ENCODE measurements at regions not wholly inside any gene's neighbourhood (a gene's known extent, or its start where the extent isn't known, plus 50 kb on each side); places are given as distances from the start of the nearest gene placed in this dataset.

- H4K5ac ChIP-seq (ENCODE audit: insufficient read length, low read depth, low read length), result no peak overlapping the region
- no peak overlapping the region for H3K23ac ChIP-seq (ENCODE audit: insufficient read length)
- no peaks in the 10 kb centered on the region for H3K79me2 ChIP-seq (ENCODE audit: control insufficient read depth in 1 of 2, insufficient read depth in 2 of 2, low read length in 2 of 2)
- H3K27ac ChIP-seq (ENCODE audit: low read depth, low read length), result no peak overlapping the region
- WGBS, 2 experiments (ENCODE audit: extremely low coverage in 1 of 2, insufficient coverage in 1 of 2, insufficient read length in 1 of 2, insufficient replicate concordance in 2 of 2, low coverage in 1 of 2, low lambda C conversion rate in 2 of 2, missing lambda C conversion rate in 1 of 2), result 73% methylated on average over 10 of the region's 10 CpGs; no CpG with 5 or more reads in 1 of the 2 experiments
- H4K8ac ChIP-seq (ENCODE audit: extremely low read depth, insufficient read depth, low read length), result no peak overlapping the region
- H3K4me2 ChIP-seq (ENCODE audit: insufficient read depth in 1 of 2, low read depth in 2 of 2, low read length in 2 of 2), result no peak overlapping the region
- H4K91ac ChIP-seq (replicated peaks; ENCODE audit: insufficient read length, low read length), result no peak overlapping the region
- no peaks in the 10 kb centered on the region for H3K23me2 ChIP-seq (ENCODE audit: low read depth, low read length)
- no peaks in the 10 kb centered on the region for H3K36me3 ChIP-seq (ENCODE audit: control insufficient read depth in 2 of 4, insufficient read depth in 4 of 4, low read length in 3 of 4)
- DNase-seq (ENCODE audit: low read depth in 1 of 2, low spot score in 2 of 2), result no peak
- H3K9me3 ChIP-seq (ENCODE audit: insufficient read depth in 2 of 2, low read depth in 1 of 2, low read length in 1 of 2), result no peaks in the 10 kb centered on the region
- H3K4ac ChIP-seq (replicated peaks; ENCODE audit: insufficient read length, low read depth, low read length), result no peak overlapping the region
- H2BK120ac ChIP-seq (replicated peaks; ENCODE audit: low read depth, low read length), result no peak overlapping the region
- POLR2A ChIA-PET (ENCODE audit: partially characterized antibody), result no interaction called here
- H2AFZ ChIP-seq (ENCODE audit: low read length), result no peak overlapping the region
- H3K18ac ChIP-seq (ENCODE audit: extremely low read depth, low read length), result no peak overlapping the region
- no peaks in the 10 kb centered on the region; a peak in 2 of 7 replicates for H3K27me3 ChIP-seq (replicated peaks in 1 of 4; ENCODE audit: control insufficient read depth in 3 of 4, extremely low read depth in 1 of 4, insufficient read depth in 3 of 4, low read length in 3 of 4)
- H3K79me1 ChIP-seq (ENCODE audit: low read depth, low read length), result no peaks in the 10 kb centered on the region
- no peak overlapping the region for H2BK5ac ChIP-seq (ENCODE audit: low read depth, low read length)
- no peak overlapping the region for H2BK15ac ChIP-seq (ENCODE audit: low read length)
- H2BK12ac ChIP-seq (ENCODE audit: low read depth, low read length), result no peak overlapping the region
- no peak overlapping the region for H2AK5ac ChIP-seq (ENCODE audit: low read depth, low read length)
- H3K14ac ChIP-seq (ENCODE audit: insufficient read length), result no peak overlapping the region
- CTCF ChIA-PET (ENCODE audit: partially characterized antibody), result interaction anchor here (0.6 to 1.4 kb wide), 3 partner anchors 25 to 70 kb away, joined by 3 to 5 read pairs (median 3); no protein-coding TSS in a partner anchor
- no peak overlapping the region for H2BK20ac ChIP-seq (ENCODE audit: low read length)
- H3K4me3 ChIP-seq (ENCODE audit: extremely low read depth in 1 of 4, insufficient read depth in 2 of 4, low read depth in 3 of 4, low read length in 4 of 4), result no peak overlapping the region
- H3K56ac ChIP-seq (replicated peaks; ENCODE audit: insufficient read length, low read depth, low read length), result no peak overlapping the region
- FAIRE-seq, result no peak
- peaks cover 0 to 16% (median 5%) of the 10 kb centered on the region in 4 experiments; a peak in 5 of 7 replicates for H3K4me1 ChIP-seq (replicated peaks in 1 of 4; ENCODE audit: control insufficient read depth in 3 of 4, insufficient read depth in 4 of 4, low read length in 3 of 4)
- no peak overlapping the region for H3K9ac ChIP-seq (replicated peaks in 1 of 4; ENCODE audit: extremely low read depth in 1 of 4, low read depth in 3 of 4, low read length in 3 of 4)
- no peaks in the 10 kb centered on the region for H4K20me1 ChIP-seq (replicated peaks in 1 of 2; ENCODE audit: control insufficient read depth in 1 of 2, insufficient read depth in 2 of 2, low read length in 2 of 2)
- TF ChIP-seq POU5F1 (IDR thresholded peaks at IDR 0.05; ENCODE audit: low read depth, low read length) (no peak), HDAC2 (IDR thresholded peaks at IDR 0.05; ENCODE audit: borderline replicate concordance in 1 of 2, low read depth in 2 of 2, low read length in 2 of 2) (no peak), TBP (IDR thresholded peaks at IDR 0.05; ENCODE audit: low read depth, low read length) (no peak), ZNF274 (IDR thresholded peaks at IDR 0.05; ENCODE audit: borderline replicate concordance, extremely low read depth, low read length) (no peak), CTCF (IDR thresholded peaks at IDR 0.05; ENCODE audit: control extremely low read depth in 1 of 3, insufficient read depth in 1 of 3, low read depth in 1 of 3, low read length in 3 of 3) (no peak), POLR2A (IDR thresholded peaks at IDR 0.05; ENCODE audit: control extremely low read depth in 1 of 2, low read depth in 2 of 2, low read length in 2 of 2) (no peak), EP300 (IDR thresholded peaks at IDR 0.05; ENCODE audit: borderline replicate concordance in 1 of 2, low read depth in 2 of 2, low read length in 2 of 2) (no peak), NANOG (IDR thresholded peaks at IDR 0.05; ENCODE audit: insufficient read depth, low read depth, low read length, poor library complexity, severe bottlenecking) (no peak)
Measured at GRCh38 chr2:383888-384287, 96.0 kb upstream of the ALKAL2 start.
